ENCODE measurements at regions not wholly inside any gene's neighbourhood (a gene's known extent, or its start where the extent isn't known, plus 50 kb on each side); places are given as distances from the start of the nearest gene placed in this dataset.

GRCh38 chr14:54267172-54267571, 129.6 kb upstream of the CDKN3 start:
- DNase-seq (no peak), ATAC-seq (no peak)
- Histone ChIP-seq H3K27me3 (no peaks in the 10 kb centered on the region), H3K4me3 (no peak overlapping the region), H3K9me3 (no peaks in the 10 kb centered on the region), H3K27ac (no peak overlapping the region), H3K4me1 (no peaks in the 10 kb centered on the region), H3K36me3 (no peaks in the 10 kb centered on the region)
- intact Hi-C loops (cut with DNase I) = no loop called here
- 82% methylated on average over 2 of the region's 2 CpGs for WGBS, 2 donors
- TF ChIP-seq, protein P1, sequence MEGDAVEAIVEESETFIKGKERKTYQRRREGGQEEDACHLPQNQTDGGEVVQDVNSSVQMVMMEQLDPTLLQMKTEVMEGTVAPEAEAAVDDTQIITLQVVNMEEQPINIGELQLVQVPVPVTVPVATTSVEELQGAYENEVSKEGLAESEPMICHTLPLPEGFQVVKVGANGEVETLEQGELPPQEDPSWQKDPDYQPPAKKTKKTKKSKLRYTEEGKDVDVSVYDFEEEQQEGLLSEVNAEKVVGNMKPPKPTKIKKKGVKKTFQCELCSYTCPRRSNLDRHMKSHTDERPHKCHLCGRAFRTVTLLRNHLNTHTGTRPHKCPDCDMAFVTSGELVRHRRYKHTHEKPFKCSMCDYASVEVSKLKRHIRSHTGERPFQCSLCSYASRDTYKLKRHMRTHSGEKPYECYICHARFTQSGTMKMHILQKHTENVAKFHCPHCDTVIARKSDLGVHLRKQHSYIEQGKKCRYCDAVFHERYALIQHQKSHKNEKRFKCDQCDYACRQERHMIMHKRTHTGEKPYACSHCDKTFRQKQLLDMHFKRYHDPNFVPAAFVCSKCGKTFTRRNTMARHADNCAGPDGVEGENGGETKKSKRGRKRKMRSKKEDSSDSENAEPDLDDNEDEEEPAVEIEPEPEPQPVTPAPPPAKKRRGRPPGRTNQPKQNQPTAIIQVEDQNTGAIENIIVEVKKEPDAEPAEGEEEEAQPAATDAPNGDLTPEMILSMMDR (IDR thresholded peaks at IDR 0.05) = no peak

DNA sequence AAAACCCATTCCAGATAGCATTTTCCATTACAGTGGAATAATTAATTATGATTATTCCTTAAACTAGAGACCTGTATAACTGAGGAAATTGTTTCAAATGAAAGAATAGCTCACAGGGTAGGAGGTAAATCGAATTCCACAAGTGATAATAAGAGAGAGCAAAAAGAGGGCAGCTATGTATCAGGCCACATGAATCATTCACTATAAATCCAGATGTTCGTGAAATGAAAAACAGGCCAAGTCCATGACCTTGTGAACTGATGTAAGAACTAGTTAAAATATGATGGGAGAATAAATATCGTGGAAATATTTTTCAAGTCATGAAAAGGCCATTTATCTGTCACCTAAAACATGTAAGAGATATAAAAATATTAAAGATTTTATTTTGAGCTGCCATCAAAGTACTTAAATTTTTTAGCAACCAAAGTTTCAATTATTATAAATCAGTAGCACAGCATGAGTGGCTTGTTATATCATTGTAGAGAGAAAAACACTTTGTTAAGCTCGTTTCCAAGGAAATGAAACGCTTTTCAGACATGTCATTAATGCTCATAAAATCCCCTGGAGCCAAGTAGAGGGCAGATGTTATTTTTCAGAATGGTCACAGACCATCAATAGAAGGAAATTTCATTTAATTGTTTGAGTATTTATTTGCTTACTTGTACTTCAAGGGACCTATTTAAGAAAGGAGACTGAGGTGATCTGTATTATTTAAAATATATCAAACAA, 120.6 kb upstream of the CDKN3 start:
- no peak for ATAC-seq
- Histone ChIP-seq H3K4me1 (no peaks in the 10 kb centered on the region), H3K4me3 (no peak overlapping the region), H3K27me3 (no peaks in the 10 kb centered on the region), H3K27ac (no peak overlapping the region), H3K9me3 (no peaks in the 10 kb centered on the region), H3K36me3 (no peaks in the 10 kb centered on the region)
- DNase-seq = no peak
- intact Hi-C loops (cut with DNase I) = no loop called here
- 42 to 59% methylated on average over 5 of the region's 5 CpGs for WGBS, 2 donors
- TF ChIP-seq, protein P1 (IDR thresholded peaks at IDR 0.05) = no peak

- Histone ChIP-seq H3K9me3 (no peaks in the 10 kb centered on the region), H3K4me1 (no peaks in the 10 kb centered on the region), H3K4me3 (no peak overlapping the region), H3K27me3 (no peaks in the 10 kb centered on the region), H3K36me3 (no peaks in the 10 kb centered on the region), H3K27ac (no peak overlapping the region)
- no peak for DNase-seq
- ATAC-seq = no peak
- intact Hi-C loops (cut with DNase I) = no loop called here
- WGBS, 2 donors = 38 to 65% methylated on average over 2 of the region's 2 CpGs
- TF ChIP-seq, protein P1 (IDR thresholded peaks at IDR 0.05) = no peak
Observed at GRCh38 chr14:54278087-54278486, 118.7 kb upstream of the CDKN3 start.

DNA sequence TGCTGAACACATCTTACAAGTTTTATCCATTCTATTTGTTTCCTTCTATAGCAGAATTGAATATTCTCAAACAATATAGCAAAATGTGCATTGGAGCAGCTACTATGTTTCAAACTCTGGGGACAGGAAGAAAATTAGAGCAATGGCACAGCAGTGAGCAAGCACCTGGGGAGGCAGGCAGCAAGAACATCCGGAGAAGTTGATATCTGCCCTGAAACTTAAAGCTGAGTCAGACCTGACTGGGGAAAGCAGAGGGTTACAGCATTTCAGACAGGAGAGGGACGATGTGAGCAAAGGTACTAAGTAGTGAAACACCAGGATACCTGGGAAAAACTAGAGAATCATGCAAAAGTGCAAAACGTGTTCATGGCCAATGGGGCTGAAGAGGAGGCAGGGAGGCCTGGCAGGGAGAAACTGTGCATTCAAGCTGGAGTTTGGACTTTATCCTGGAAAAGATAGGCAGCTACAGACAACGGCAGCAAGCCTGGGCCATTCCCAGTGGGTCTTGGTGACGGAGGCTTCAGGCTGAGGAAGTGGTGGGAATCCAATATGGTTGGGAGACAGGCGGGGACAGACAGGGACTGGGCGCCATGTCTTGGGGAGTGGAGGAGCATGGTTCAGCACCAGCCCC, 118.0 kb upstream of the CDKN3 start:
- 84 to 85% methylated on average over 7 of the region's 7 CpGs for WGBS, 2 donors
- Histone ChIP-seq H3K4me1 (no peaks in the 10 kb centered on the region), H3K36me3 (no peaks in the 10 kb centered on the region), H3K27me3 (no peaks in the 10 kb centered on the region), H3K9me3 (no peaks in the 10 kb centered on the region), H3K27ac (no peak overlapping the region), H3K4me3 (no peak overlapping the region)
- intact Hi-C loops (cut with DNase I) = no loop called here
- ATAC-seq = no peak
- TF ChIP-seq, protein P1 (IDR thresholded peaks at IDR 0.05) = no peak
- no peak for DNase-seq

Data from heart right ventricle (tissue), 16 donors.